ENCODE measurements at regions not wholly inside any gene's neighbourhood (a gene's known extent, or its start where the extent isn't known, plus 50 kb on each side); places are given as distances from the start of the nearest gene placed in this dataset.
A peak's percentile ranks its signal among the peaks of the same experiment; 100 is the strongest.

DNA sequence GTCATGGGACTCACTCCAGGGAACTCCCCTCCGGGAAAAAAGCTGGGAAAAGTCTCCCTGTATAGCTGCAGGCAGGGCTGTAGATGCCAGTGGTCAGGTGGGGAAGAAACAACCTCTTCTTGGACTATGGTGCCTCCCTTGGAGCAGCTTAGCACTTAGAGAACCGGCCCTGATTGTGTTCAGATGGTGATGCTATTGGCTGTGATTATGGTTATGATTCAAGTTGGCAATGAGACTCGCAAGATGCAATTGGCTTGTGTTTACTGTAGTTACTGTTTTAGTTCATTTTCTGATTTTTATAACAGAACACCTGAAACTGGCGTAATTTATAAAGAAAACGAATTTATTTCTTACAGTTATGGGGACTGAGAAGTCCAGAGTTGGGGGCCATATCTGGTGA is 80.9 kb upstream of the ADRA1D start:
- H3K4me2 ChIP-seq (ENCODE audit: extremely low read depth, insufficient read depth, low read length), result no peak overlapping the region
- no peaks in the 10 kb centered on the region for H3K36me3 ChIP-seq (ENCODE audit: control insufficient read depth, insufficient read depth, low read length)
- no peaks in the 10 kb centered on the region for H3K79me2 ChIP-seq (ENCODE audit: control insufficient read depth, insufficient read depth, low read length)
- no peaks in the 10 kb centered on the region for H3K9me3 ChIP-seq (ENCODE audit: control insufficient read depth, insufficient read depth, low read depth, low read length)
- no peak overlapping the region for H3K27ac ChIP-seq (ENCODE audit: insufficient read depth, low read length)
- H3K4me3 ChIP-seq (replicated peaks in 1 of 4; ENCODE audit: control extremely low read depth in 1 of 4, insufficient read depth in 1 of 4, low read depth in 3 of 4, low read length in 4 of 4), result no peak overlapping the region
- H3K9ac ChIP-seq (ENCODE audit: insufficient read depth, low read length), result no peak overlapping the region
- DNase-seq (ENCODE audit: low read depth in 2 of 2), result no peak
- H3K4me1 ChIP-seq (ENCODE audit: control insufficient read depth, extremely low read depth, insufficient read depth, low read length), result no peaks in the 10 kb centered on the region
- no peaks in the 10 kb centered on the region for H4K20me1 ChIP-seq (ENCODE audit: control insufficient read depth, extremely low read depth, insufficient read depth, low read length)
- H3K27me3 ChIP-seq (ENCODE audit: control insufficient read depth, insufficient read depth, low read length), result peaks cover 5% of the 10 kb centered on the region
- no peak overlapping the region for H2AFZ ChIP-seq (ENCODE audit: low read length)
- TF ChIP-seq CTCF (conservative IDR thresholded peaks at IDR 0.05 in 1 of 2, IDR thresholded peaks at IDR 0.05 in 1 of 2; ENCODE audit: low read depth in 1 of 2, low read length in 2 of 2) (no peak), EZH2 (IDR thresholded peaks at IDR 0.05; ENCODE audit: low read length, missing control alignments) (no peak)

DNA sequence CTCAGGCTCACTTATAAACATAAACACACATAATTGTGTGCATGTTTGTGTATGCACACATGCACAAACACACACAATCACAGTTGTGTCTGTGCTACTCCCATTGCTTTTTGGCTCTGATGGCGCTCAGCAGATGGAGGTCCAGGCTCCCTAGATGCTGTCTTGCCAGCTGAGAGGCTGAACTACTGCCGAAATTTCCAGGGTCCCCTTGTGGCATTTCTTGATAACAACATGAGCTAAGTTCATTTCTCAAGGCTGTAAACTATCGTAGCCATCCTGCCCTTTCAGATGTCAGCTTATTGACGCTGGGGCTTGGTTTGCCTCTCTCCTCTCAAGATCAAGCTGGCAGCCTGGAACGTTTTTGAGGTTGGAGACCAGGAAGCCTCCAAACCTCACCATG is 80.1 kb upstream of the ADRA1D start:
- Histone ChIP-seq H3K9me3 (ENCODE audit: control insufficient read depth, insufficient read depth, low read depth, low read length) (no peaks in the 10 kb centered on the region), H3K27me3 (ENCODE audit: control insufficient read depth, insufficient read depth, low read length) (peaks cover 5% of the 10 kb centered on the region), H3K79me2 (ENCODE audit: control insufficient read depth, insufficient read depth, low read length) (no peaks in the 10 kb centered on the region), H3K36me3 (ENCODE audit: control insufficient read depth, insufficient read depth, low read length) (no peaks in the 10 kb centered on the region), H3K4me3 (replicated peaks in 1 of 4; ENCODE audit: control extremely low read depth in 1 of 4, insufficient read depth in 1 of 4, low read depth in 3 of 4, low read length in 4 of 4) (no peak overlapping the region), H3K9ac (ENCODE audit: insufficient read depth, low read length) (no peak overlapping the region), H3K27ac (ENCODE audit: insufficient read depth, low read length) (no peak overlapping the region), H3K4me1 (ENCODE audit: control insufficient read depth, extremely low read depth, insufficient read depth, low read length) (no peaks in the 10 kb centered on the region), H3K4me2 (ENCODE audit: extremely low read depth, insufficient read depth, low read length) (no peak overlapping the region), H4K20me1 (ENCODE audit: control insufficient read depth, extremely low read depth, insufficient read depth, low read length) (no peaks in the 10 kb centered on the region), H2AFZ (ENCODE audit: low read length) (no peak overlapping the region)
- no peak for TF ChIP-seq CTCF (conservative IDR thresholded peaks at IDR 0.05 in 1 of 2, IDR thresholded peaks at IDR 0.05 in 1 of 2; ENCODE audit: low read depth in 1 of 2, low read length in 2 of 2)
- TF ChIP-seq EZH2 (IDR thresholded peaks at IDR 0.05; ENCODE audit: low read length, missing control alignments), result no peak
- no peak for DNase-seq (ENCODE audit: low read depth in 2 of 2)

DNA sequence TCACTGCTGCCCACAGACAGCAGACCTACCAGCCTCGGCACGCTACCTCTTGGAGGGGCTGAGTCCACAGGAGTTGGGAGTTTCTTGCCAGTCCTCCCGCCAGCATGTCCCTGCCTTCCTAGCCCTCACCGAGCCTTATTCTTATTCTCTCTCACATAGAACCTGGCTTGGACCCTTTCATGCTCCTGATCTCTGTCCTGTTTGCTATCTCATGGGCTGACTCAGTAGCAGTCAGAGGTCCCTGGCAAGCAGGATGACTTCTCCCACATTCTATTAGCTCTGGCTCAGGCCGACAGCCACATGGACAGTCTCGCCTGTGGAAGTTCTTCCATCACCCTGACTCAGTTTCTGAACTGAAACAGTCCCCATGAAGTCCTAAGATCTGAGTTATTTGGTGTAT is 79.5 kb upstream of the ADRA1D start:
- H2AFZ ChIP-seq (ENCODE audit: low read length), result no peak overlapping the region
- no peaks in the 10 kb centered on the region for H3K79me2 ChIP-seq (ENCODE audit: control insufficient read depth, insufficient read depth, low read length)
- DNase-seq (ENCODE audit: low read depth in 2 of 2), result peak in 1 of 2 donors; percentile 9
- no peaks in the 10 kb centered on the region for H3K36me3 ChIP-seq (ENCODE audit: control insufficient read depth, insufficient read depth, low read length)
- no peak overlapping the region for H3K4me3 ChIP-seq (replicated peaks in 1 of 4; ENCODE audit: control extremely low read depth in 1 of 4, insufficient read depth in 1 of 4, low read depth in 3 of 4, low read length in 4 of 4)
- H3K9ac ChIP-seq (ENCODE audit: insufficient read depth, low read length), result no peak overlapping the region
- H3K9me3 ChIP-seq (ENCODE audit: control insufficient read depth, insufficient read depth, low read depth, low read length), result no peaks in the 10 kb centered on the region
- H3K27me3 ChIP-seq (ENCODE audit: control insufficient read depth, insufficient read depth, low read length), result peaks cover 5% of the 10 kb centered on the region
- H3K27ac ChIP-seq (ENCODE audit: insufficient read depth, low read length), result no peak overlapping the region
- H4K20me1 ChIP-seq (ENCODE audit: control insufficient read depth, extremely low read depth, insufficient read depth, low read length), result no peaks in the 10 kb centered on the region
- TF ChIP-seq CTCF (conservative IDR thresholded peaks at IDR 0.05 in 1 of 2, IDR thresholded peaks at IDR 0.05 in 1 of 2; ENCODE audit: low read depth in 1 of 2, low read length in 2 of 2), result no peak
- TF ChIP-seq EZH2 (IDR thresholded peaks at IDR 0.05; ENCODE audit: low read length, missing control alignments), result no peak
- H3K4me2 ChIP-seq (ENCODE audit: extremely low read depth, insufficient read depth, low read length), result no peak overlapping the region
- H3K4me1 ChIP-seq (ENCODE audit: control insufficient read depth, extremely low read depth, insufficient read depth, low read length), result no peaks in the 10 kb centered on the region

Data from fibroblast of lung (primary cell).